Testis (tissue), 2 donors: ENCODE measurements at regions not wholly inside any gene's neighbourhood (a gene's known extent, or its start where the extent isn't known, plus 50 kb on each side); places are given as distances from the start of the nearest gene placed in this dataset.

ENCODE experiments used
- CTCF ChIP-seq, 3 experiments: fragments of 450-650 bp in 2 of 3; fragments of 200-600 bp in 1 of 3; sonication (generic) in 1 of 3; IDR thresholded peaks; one replicate each; pipeline ENCODE4 v1.5.1; 2016 to 2019; ENCODE audit warnings: antibody characterized with exemption in 3 of 3, mild to moderate bottlenecking in 2 of 3, moderate library complexity in 1 of 3
- POLR2A ChIP-seq: fragments of 450-650 bp; IDR thresholded peaks from one replicate; pipeline ENCODE4 v1.6.1; 2017; ENCODE audit warnings: antibody characterized with exemption, mild to moderate bottlenecking, moderate library complexity

GRCh38 chr4:23700197-23700596 is 189.7 kb downstream of the PPARGC1A start:
- TF ChIP-seq CTCF (IDR thresholded peaks at IDR 0.05) (no peak), POLR2A (no peak)
